Thyroid gland (tissue), 4 donors: ENCODE measurements at regions not wholly inside any gene's neighbourhood (a gene's known extent, or its start where the extent isn't known, plus 50 kb on each side); places are given as distances from the start of the nearest gene placed in this dataset.

Experiments
- DNase-seq, 2 donors: peaks; one replicate each; pipeline ENCODE4 v3.0.0-alpha.2; 2019
- H3K27ac ChIP-seq, 3 donors: fragments of 200-600 bp; sonication (generic); 1 replicate in 2 of 3; 2 replicates in 1 of 3; pipeline ENCODE4 v1.5.1; 2016 to 2019; ENCODE audit warnings: mild to moderate bottlenecking in 1 of 3, moderate library complexity in 1 of 3
- H3K27me3 ChIP-seq: fragments of 200-600 bp; sonication (generic); one replicate; pipeline ENCODE4 v1.5.1; 2019
- H3K36me3 ChIP-seq, 2 donors: fragments of 200-600 bp; sonication (generic); one replicate each; pipeline ENCODE4 v1.5.1; 2016 to 2019
- H3K4me1 ChIP-seq, 2 donors: fragments of 200-600 bp; sonication (generic); one replicate each; pipeline ENCODE4 v1.5.1; 2017 to 2019
- H3K4me3 ChIP-seq, 3 donors: fragments of 200-600 bp; sonication (generic); replicated peaks in 1 of 3; 1 replicate in 2 of 3; 2 replicates in 1 of 3; pipeline ENCODE4 v1.5.1; 2016; ENCODE audit warnings: mild to moderate bottlenecking in 1 of 3
- H3K9me3 ChIP-seq: fragments of 200-600 bp; sonication (generic); one replicate; pipeline ENCODE4 v1.5.1; 2017
- POLR2A ChIP-seq, 2 donors: fragments of 450-650 bp; IDR thresholded peaks; one replicate each; pipeline ENCODE4 v1.6.1; 2017; ENCODE audit warnings: antibody characterized with exemption in 2 of 2, mild to moderate bottlenecking in 2 of 2, moderate library complexity in 1 of 2
- WGBS, 2 donors: methylation state at CpG; one replicate each; pipeline ENCODE4 v1.1.5; 2017; 5-methylcytosine and 5-hydroxymethylcytosine counted together
- intact Hi-C: fragments of 100-400 bp; cut with DNase I; formaldehyde crosslinking; loops from one replicate; pipeline ENCODE4 v1.15.1; 2023
- TF ChIP-seq, protein P1 (sequence below), 6 experiments: fragments of 200-600 bp in 3 of 6; fragments of 450-650 bp in 3 of 6; sonication (generic) in 3 of 6; IDR thresholded peaks; one replicate each; pipeline ENCODE4 v1.5.1; 2016 to 2019; ENCODE audit warnings: antibody characterized with exemption in 6 of 6, mild to moderate bottlenecking in 2 of 6, inconsistent platforms in 1 of 6, moderate library complexity in 1 of 6

DNA sequence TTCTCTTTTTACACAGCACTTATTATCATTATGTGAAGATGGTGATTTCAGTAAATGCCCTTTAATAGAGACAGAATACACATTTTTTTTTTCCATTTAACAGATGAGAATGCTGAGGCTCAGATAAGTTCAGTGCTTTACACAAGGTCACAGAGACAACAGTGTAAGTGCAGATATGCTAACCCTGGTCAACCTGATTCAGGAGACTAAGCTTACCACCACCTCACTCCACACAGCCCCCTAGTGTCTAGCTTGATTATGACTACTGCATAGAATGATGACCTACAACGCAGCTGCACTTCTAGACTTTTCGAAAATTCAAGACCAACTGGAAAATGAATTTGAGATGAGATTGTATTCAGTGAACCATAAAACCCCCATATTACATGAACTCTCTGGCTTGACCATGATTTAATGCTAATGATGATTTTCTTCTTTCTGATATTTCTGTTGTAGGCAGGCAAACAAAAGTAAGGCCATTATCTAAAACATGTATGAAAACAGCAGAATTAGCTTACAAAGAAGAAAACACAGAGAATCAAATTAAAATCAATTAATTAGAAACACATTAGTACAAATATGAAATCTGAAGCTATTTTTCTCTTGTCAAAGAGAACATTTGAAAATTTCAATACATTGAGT, 212.1 kb upstream of the PHACTR1 start:
- H3K9me3 ChIP-seq = no peaks in the 10 kb centered on the region
- H3K27me3 ChIP-seq = no peaks in the 10 kb centered on the region
- WGBS, 2 donors = 91% methylated on average over 2 of the region's 2 CpGs
- TF ChIP-seq POLR2A (IDR thresholded peaks at IDR 0.05) = no peak
- TF ChIP-seq, protein P1, sequence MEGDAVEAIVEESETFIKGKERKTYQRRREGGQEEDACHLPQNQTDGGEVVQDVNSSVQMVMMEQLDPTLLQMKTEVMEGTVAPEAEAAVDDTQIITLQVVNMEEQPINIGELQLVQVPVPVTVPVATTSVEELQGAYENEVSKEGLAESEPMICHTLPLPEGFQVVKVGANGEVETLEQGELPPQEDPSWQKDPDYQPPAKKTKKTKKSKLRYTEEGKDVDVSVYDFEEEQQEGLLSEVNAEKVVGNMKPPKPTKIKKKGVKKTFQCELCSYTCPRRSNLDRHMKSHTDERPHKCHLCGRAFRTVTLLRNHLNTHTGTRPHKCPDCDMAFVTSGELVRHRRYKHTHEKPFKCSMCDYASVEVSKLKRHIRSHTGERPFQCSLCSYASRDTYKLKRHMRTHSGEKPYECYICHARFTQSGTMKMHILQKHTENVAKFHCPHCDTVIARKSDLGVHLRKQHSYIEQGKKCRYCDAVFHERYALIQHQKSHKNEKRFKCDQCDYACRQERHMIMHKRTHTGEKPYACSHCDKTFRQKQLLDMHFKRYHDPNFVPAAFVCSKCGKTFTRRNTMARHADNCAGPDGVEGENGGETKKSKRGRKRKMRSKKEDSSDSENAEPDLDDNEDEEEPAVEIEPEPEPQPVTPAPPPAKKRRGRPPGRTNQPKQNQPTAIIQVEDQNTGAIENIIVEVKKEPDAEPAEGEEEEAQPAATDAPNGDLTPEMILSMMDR (IDR thresholded peaks at IDR 0.05) = peak in 1 of 6 experiments; percentile 14
- H3K4me1 ChIP-seq = no peaks in the 10 kb centered on the region
- DNase-seq = no peak
- no peak overlapping the region for H3K4me3 ChIP-seq
- H3K27ac ChIP-seq = no peak overlapping the region
- no peaks in the 10 kb centered on the region for H3K36me3 ChIP-seq
- intact Hi-C loops = no loop called here

DNA sequence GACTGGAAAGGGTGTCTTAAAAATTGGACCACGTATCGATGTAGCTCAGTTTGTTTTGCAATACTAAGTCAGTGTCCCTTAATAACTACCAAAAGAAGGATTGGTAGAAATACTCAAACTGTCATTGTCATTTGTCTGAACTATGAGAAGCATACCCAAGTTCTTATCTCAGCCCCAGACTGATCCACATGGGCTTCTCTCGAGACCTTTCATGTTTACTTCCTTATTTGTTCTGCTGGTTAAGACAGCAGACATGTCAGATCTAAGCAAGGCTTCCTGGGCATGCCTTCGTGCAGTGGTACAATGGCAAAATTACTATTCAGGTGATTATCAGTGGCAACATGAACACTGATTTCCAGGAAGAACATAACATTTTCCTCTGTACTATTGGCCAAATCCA, 211.1 kb upstream of the PHACTR1 start:
- no peak overlapping the region for H3K27ac ChIP-seq

DNA sequence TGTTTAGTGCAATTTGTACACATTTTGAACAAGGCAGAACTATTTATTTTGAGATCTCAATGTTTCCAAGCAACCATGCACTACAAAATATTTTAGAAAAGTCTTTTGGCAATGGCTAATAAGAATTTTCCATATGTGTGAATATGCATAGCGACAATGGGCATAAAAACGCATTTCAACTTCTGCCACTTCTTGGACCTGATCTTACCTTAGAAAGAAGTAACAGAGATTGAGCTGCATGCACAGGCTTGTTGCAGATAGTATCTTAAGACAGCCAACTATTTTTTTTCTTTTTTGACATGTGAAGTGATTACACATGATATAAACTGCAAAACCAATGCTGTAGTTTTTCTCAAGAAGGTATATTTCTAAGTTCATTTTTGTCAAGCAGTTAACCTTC, 210.4 kb upstream of the PHACTR1 start:
- intact Hi-C loops = no loop called here
- H3K4me1 ChIP-seq = no peaks in the 10 kb centered on the region

More for the DNA sequence above, 211.1 kb upstream of the PHACTR1 start:
- no peak for DNase-seq
- WGBS, 2 donors = 69 to 76% methylated on average over 4 of the region's 4 CpGs
- H3K36me3 ChIP-seq = no peaks in the 10 kb centered on the region
- no peaks in the 10 kb centered on the region for H3K27me3 ChIP-seq
- intact Hi-C loops = no loop called here
- no peak overlapping the region for H3K4me3 ChIP-seq
- no peaks in the 10 kb centered on the region for H3K9me3 ChIP-seq
- no peaks in the 10 kb centered on the region for H3K4me1 ChIP-seq
- TF ChIP-seq, protein P1 (IDR thresholded peaks at IDR 0.05) = no peak
- no peak for TF ChIP-seq POLR2A (IDR thresholded peaks at IDR 0.05)

DNA sequence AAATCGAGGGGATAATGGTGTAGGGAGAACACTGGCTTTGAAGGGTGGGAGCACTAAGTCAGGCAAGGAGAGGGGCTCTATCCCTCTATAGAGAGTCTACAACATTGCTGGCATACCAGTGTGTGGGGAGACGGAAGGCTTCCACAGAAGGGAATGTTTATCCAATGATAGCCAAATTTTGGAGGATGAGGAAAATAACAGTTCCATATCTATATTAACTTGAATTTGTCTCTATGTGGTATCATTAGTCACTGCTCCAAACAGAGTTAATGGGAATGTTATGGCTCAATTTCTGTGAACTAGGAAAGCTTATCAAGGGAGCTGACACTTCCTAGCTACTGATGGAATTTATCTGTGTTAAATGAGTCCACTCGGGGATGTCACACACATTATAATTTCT, 208.9 kb upstream of the PHACTR1 start:
- TF ChIP-seq POLR2A (IDR thresholded peaks at IDR 0.05) = no peak
- TF ChIP-seq, protein P1 (IDR thresholded peaks at IDR 0.05) = no peak
- no peaks in the 10 kb centered on the region for H3K4me1 ChIP-seq
- no peaks in the 10 kb centered on the region for H3K36me3 ChIP-seq
- no peak overlapping the region for H3K4me3 ChIP-seq
- WGBS, 2 donors = 60 to 74% methylated on average over 3 of the region's 3 CpGs
- no peaks in the 10 kb centered on the region for H3K27me3 ChIP-seq
- intact Hi-C loops = no loop called here
- H3K27ac ChIP-seq = no peak overlapping the region
- DNase-seq = no peak
- no peaks in the 10 kb centered on the region for H3K9me3 ChIP-seq

More for the DNA sequence above, 210.4 kb upstream of the PHACTR1 start:
- no peak for TF ChIP-seq POLR2A (IDR thresholded peaks at IDR 0.05)
- TF ChIP-seq, protein P1 (IDR thresholded peaks at IDR 0.05) = no peak
- Histone ChIP-seq H3K9me3 (no peaks in the 10 kb centered on the region), H3K27me3 (no peaks in the 10 kb centered on the region), H3K36me3 (no peaks in the 10 kb centered on the region), H3K4me3 (no peak overlapping the region), H3K27ac (no peak overlapping the region)
- WGBS, 2 donors = 91 to 94% methylated on average over 2 of the region's 2 CpGs
- no peak for DNase-seq

DNA sequence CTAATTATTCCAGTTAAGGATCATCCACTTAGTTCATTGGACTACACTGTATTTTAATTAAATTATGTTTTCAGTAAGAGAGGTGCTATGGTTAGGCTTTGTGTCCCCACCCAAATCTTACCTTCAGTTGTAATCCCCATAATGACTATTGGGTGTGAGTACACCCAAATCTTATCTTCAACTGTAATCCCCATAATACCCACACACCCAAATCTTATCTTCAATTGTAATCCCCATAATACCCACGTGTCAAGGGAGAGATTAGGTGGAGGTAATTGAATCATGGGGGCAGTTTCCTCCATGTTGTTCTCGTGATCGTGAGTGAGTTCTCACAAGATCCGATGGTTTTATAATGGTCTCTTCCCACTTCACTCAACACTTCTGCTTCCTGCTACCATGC, 208.0 kb upstream of the PHACTR1 start:
- 60 to 68% methylated on average over 4 of the region's 4 CpGs for WGBS, 2 donors
- intact Hi-C loops = no loop called here

More for the DNA sequence above, 208.0 kb upstream of the PHACTR1 start:
- no peak for DNase-seq
- no peak overlapping the region for H3K4me3 ChIP-seq
- H3K4me1 ChIP-seq = no peaks in the 10 kb centered on the region
- no peaks in the 10 kb centered on the region for H3K36me3 ChIP-seq
- H3K9me3 ChIP-seq = no peaks in the 10 kb centered on the region
- no peaks in the 10 kb centered on the region for H3K27me3 ChIP-seq
- no peak for TF ChIP-seq POLR2A (IDR thresholded peaks at IDR 0.05)
- TF ChIP-seq, protein P1 (IDR thresholded peaks at IDR 0.05) = no peak
- H3K27ac ChIP-seq = no peak overlapping the region
